MM.1S (cell line): ENCODE measurements at regions not wholly inside any gene's neighbourhood (a gene's known extent, or its start where the extent isn't known, plus 50 kb on each side); places are given as distances from the start of the nearest gene placed in this dataset.

ENCODE experiments used
- DNase-seq: peaks from one replicate; pipeline ENCODE4 v3.0.0-alpha.2; 2015
- H2AFZ ChIP-seq: fragments of 300-600 bp; sonication (generic); 2 replicates; pipeline ENCODE4 v1.6.0; 2016; ENCODE audit warnings: antibody characterized with exemption, low read length
- H3F3A ChIP-seq: fragments of 300-600 bp; sonication (generic); 2 replicates; pipeline ENCODE4 v1.6.1; 2016; ENCODE audit warnings: mild to moderate bottlenecking, antibody characterized with exemption, low read length, moderate library complexity, mixed read lengths; ENCODE audit not compliant: insufficient read depth
- H3K27ac ChIP-seq: fragments of 300-600 bp; sonication (generic); 2 replicates; pipeline ENCODE4 v1.5.1; 2016; ENCODE audit warnings: mild to moderate bottlenecking, low read length
- H3K27me3 ChIP-seq: fragments of 300-600 bp; sonication (generic); replicated peaks from 2 replicates; pipeline ENCODE4 v1.6.0; 2016; ENCODE audit warnings: low read length; ENCODE audit not compliant: insufficient read depth
- H3K36me3 ChIP-seq: fragments of 300-600 bp; sonication (generic); replicated peaks from 2 replicates; pipeline ENCODE4 v1.6.1; 2016; ENCODE audit warnings: mild to moderate bottlenecking, low read length, mixed read lengths; ENCODE audit not compliant: insufficient read depth
- H3K4me1 ChIP-seq: fragments of 300-600 bp; sonication (generic); 2 replicates; pipeline ENCODE4 v1.6.1; 2016; ENCODE audit warnings: low read length, mixed read lengths
- H3K4me2 ChIP-seq: fragments of 300-600 bp; sonication (generic); 2 replicates; pipeline ENCODE4 v1.6.0; 2016; ENCODE audit warnings: low read depth, low read length
- H3K4me3 ChIP-seq: fragments of 300-600 bp; sonication (generic); 2 replicates; pipeline ENCODE4 v1.5.1; 2016; ENCODE audit warnings: low read length, mixed read lengths
- H3K79me2 ChIP-seq: fragments of 300-600 bp; sonication (generic); 2 replicates; pipeline ENCODE4 v1.6.1; 2016; ENCODE audit warnings: mixed run types, low read length, mixed read lengths
- H3K9ac ChIP-seq: fragments of 300-600 bp; sonication (generic); 2 replicates; pipeline ENCODE4 v1.6.1; 2016; ENCODE audit warnings: low read length, mixed read lengths
- H3K9me2 ChIP-seq: fragments of 300-600 bp; sonication (generic); replicated peaks from 2 replicates; pipeline ENCODE4 v1.6.1; 2016; ENCODE audit warnings: mild to moderate bottlenecking, low read length, mixed read lengths; ENCODE audit not compliant: insufficient read depth
- H3K9me3 ChIP-seq: fragments of 300-600 bp; sonication (generic); replicated peaks from 2 replicates; pipeline ENCODE4 v1.6.1; 2016; ENCODE audit warnings: mild to moderate bottlenecking, low read length, mixed read lengths; ENCODE audit not compliant: insufficient read depth
- H4K20me1 ChIP-seq: fragments of 300-600 bp; sonication (generic); 2 replicates; pipeline ENCODE4 v1.6.1; 2016; ENCODE audit warnings: mild to moderate bottlenecking, low read length, moderate library complexity, mixed read lengths; ENCODE audit not compliant: insufficient read depth
- CTCF ChIP-seq: fragments of 300-600 bp; sonication (generic); IDR thresholded peaks from 2 replicates; pipeline ENCODE4 v1.5.1; 2016; ENCODE audit warnings: antibody characterized with exemption, low read length, mixed read lengths
- EZH2 ChIP-seq: fragments of 300-600 bp; sonication (generic); optimal IDR thresholded peaks from 2 replicates; pipeline ENCODE3; 2017; ENCODE audit warnings: low read depth, mild to moderate bottlenecking, antibody characterized with exemption, low read length, mixed read lengths
- EZH2phosphoT487 ChIP-seq: fragments of 300-600 bp; sonication (generic); IDR thresholded peaks from 2 replicates; pipeline ENCODE4 v1.6.1; 2018; ENCODE audit warnings: antibody characterized with exemption, low read length

GRCh38 chr11:134797411-134798089 is 385.5 kb upstream of the B3GAT1 start:
- Histone ChIP-seq H3K4me1 (no peaks in the 10 kb centered on the region), H3K9me3 (no peaks in the 10 kb centered on the region), H3F3A (no peaks in the 10 kb centered on the region), H4K20me1 (no peaks in the 10 kb centered on the region), H3K4me3 (no peak overlapping the region), H3K27ac (no peak overlapping the region), H3K79me2 (no peaks in the 10 kb centered on the region), H3K4me2 (no peak overlapping the region), H3K9me2 (no peaks in the 10 kb centered on the region), H3K36me3 (no peaks in the 10 kb centered on the region), H3K27me3 (no peaks in the 10 kb centered on the region), H3K9ac (no peak overlapping the region), H2AFZ (no peak overlapping the region)
- no peak for DNase-seq
- no peak for TF ChIP-seq EZH2phosphoT487
- no peak for TF ChIP-seq EZH2
- no peak for TF ChIP-seq CTCF

DNA sequence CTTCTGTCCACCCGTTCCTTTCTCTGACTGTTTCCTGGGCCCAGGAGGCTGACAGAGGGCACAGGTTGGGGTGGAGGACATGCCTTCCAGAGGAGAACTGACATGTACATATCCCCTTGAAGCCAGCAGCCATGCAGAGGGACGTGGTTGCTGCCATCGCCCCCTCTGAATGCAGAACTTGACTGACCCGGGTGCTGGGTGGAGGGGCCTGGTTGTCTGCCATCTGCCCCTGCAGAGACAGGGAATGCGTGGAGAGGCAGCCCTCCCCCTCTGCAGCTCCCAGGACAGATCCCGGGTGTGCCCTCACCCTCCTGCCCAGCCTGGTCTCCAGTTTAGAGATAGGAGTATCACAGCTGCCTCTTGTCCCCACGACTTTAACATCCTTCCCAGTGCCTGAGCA is 383.0 kb upstream of the B3GAT1 start:
- H3F3A ChIP-seq, result no peaks in the 10 kb centered on the region
- H3K27ac ChIP-seq, result no peak overlapping the region
- no peaks in the 10 kb centered on the region for H3K9me2 ChIP-seq
- no peaks in the 10 kb centered on the region for H4K20me1 ChIP-seq
- no peak overlapping the region for H3K4me2 ChIP-seq
- DNase-seq, result no peak
- no peaks in the 10 kb centered on the region for H3K79me2 ChIP-seq
- no peak overlapping the region for H3K9ac ChIP-seq
- no peaks in the 10 kb centered on the region for H3K4me1 ChIP-seq
- no peak overlapping the region for H3K4me3 ChIP-seq
- no peak overlapping the region for H2AFZ ChIP-seq
- no peaks in the 10 kb centered on the region for H3K36me3 ChIP-seq
- no peaks in the 10 kb centered on the region for H3K27me3 ChIP-seq
- TF ChIP-seq CTCF (no peak), EZH2 (no peak), EZH2phosphoT487 (no peak)
- H3K9me3 ChIP-seq, result no peaks in the 10 kb centered on the region

DNA sequence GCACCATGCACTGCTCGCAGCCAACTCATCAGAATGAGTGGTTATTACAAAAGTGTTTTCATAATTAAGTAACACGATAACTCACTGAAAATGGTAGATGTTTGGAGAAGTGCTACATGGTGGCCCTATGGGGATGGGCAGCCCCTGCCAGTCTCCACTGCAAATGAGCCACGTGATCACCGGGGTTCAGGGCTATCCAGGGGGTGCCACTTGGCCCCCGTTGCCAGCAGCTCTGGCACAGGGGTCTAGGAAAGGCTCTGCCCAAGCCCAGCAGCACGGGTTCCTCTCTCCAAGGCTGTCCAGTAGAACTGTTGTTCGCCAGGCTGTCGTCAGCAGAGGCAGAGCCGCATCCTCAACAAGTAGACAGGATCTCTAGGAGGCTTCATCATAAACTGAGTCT is 382.1 kb upstream of the B3GAT1 start:
- H3K27ac ChIP-seq, result no peak overlapping the region
- H3K9me2 ChIP-seq, result no peaks in the 10 kb centered on the region
- H3F3A ChIP-seq, result no peaks in the 10 kb centered on the region
- no peaks in the 10 kb centered on the region for H3K9me3 ChIP-seq
- H3K4me3 ChIP-seq, result no peak overlapping the region
- DNase-seq, result no peak
- TF ChIP-seq EZH2, result no peak
- H3K4me2 ChIP-seq, result no peak overlapping the region
- H3K36me3 ChIP-seq, result no peaks in the 10 kb centered on the region
- H2AFZ ChIP-seq, result no peak overlapping the region
- H4K20me1 ChIP-seq, result no peaks in the 10 kb centered on the region
- no peak overlapping the region for H3K9ac ChIP-seq
- H3K79me2 ChIP-seq, result no peaks in the 10 kb centered on the region
- H3K4me1 ChIP-seq, result no peaks in the 10 kb centered on the region
- no peaks in the 10 kb centered on the region for H3K27me3 ChIP-seq

DNA sequence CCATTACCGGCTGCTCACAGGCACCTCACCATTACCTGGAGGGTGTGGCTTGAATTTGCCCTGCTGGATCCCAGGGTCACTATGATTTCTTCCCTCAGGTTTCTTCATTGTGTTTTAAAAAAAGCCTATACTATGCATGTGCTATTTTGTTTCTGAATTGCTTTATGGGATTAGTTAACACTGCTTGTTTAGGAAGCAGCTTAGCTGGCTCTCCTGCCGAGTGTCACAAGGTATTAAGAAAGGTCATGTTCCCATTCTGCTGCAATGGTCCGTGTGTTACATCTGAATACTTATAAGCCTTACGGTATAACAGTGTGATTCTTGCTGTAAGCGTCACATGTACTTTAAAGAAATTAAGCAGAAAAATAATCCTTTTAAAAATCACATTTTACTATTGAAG is 380.6 kb upstream of the B3GAT1 start:
- H4K20me1 ChIP-seq, result no peaks in the 10 kb centered on the region
- H3K4me1 ChIP-seq, result no peaks in the 10 kb centered on the region
- no peak overlapping the region for H2AFZ ChIP-seq
- TF ChIP-seq EZH2phosphoT487, result no peak
- no peak for TF ChIP-seq EZH2
- TF ChIP-seq CTCF, result no peak
- H3F3A ChIP-seq, result no peaks in the 10 kb centered on the region
- no peak overlapping the region for H3K4me2 ChIP-seq
- DNase-seq, result no peak
- no peak overlapping the region for H3K27ac ChIP-seq
- no peaks in the 10 kb centered on the region for H3K36me3 ChIP-seq
- H3K27me3 ChIP-seq, result no peaks in the 10 kb centered on the region
- H3K9me2 ChIP-seq, result no peaks in the 10 kb centered on the region
- no peaks in the 10 kb centered on the region for H3K79me2 ChIP-seq
- H3K9me3 ChIP-seq, result no peaks in the 10 kb centered on the region
- no peak overlapping the region for H3K9ac ChIP-seq
- H3K4me3 ChIP-seq, result no peak overlapping the region
